Upper lobe of right lung (tissue), 1 donor: ENCODE measurements at regions not wholly inside any gene's neighbourhood (a gene's known extent, or its start where the extent isn't known, plus 50 kb on each side); places are given as distances from the start of the nearest gene placed in this dataset.

ENCODE experiments used
- ATAC-seq: fragments of 200-7000 bp; cut with Tn5 transposase; one replicate; pipeline ENCODE4 v1.9.1; 2020; ENCODE audit warnings: mild to moderate bottlenecking, moderate library complexity
- DNase-seq: peaks from one replicate; pipeline ENCODE4 v3.0.0-alpha.2; 2020
- H3K27ac ChIP-seq: fragments of 200-600 bp; one replicate; pipeline ENCODE4 v1.8.0; 2022
- H3K27me3 ChIP-seq: fragments of 200-600 bp; one replicate; pipeline ENCODE4 v1.8.0; 2022; ENCODE audit warnings: mild to moderate bottlenecking
- H3K36me3 ChIP-seq: fragments of 200-600 bp; one replicate; pipeline ENCODE4 v1.8.0; 2022
- H3K4me1 ChIP-seq: fragments of 200-600 bp; one replicate; pipeline ENCODE4 v1.8.0; 2022
- H3K4me3 ChIP-seq: fragments of 200-600 bp; one replicate; pipeline ENCODE4 v1.8.0; 2022; ENCODE audit warnings: mild to moderate bottlenecking
- H3K9me3 ChIP-seq: fragments of 200-600 bp; one replicate; pipeline ENCODE4 v1.8.0; 2022
- intact Hi-C: fragments of 100-400 bp; cut with DNase I; formaldehyde crosslinking; loops from one replicate; pipeline ENCODE4 v1.11.0; 2022
- TF ChIP-seq, protein P1 (sequence below): fragments of 200-600 bp; IDR thresholded peaks from one replicate; pipeline ENCODE4 v1.8.0; 2022; ENCODE audit warnings: antibody characterized with exemption
- donor health status: DM: no; HTN: yes; CAD: no; lungs with severe emphysema.

DNA sequence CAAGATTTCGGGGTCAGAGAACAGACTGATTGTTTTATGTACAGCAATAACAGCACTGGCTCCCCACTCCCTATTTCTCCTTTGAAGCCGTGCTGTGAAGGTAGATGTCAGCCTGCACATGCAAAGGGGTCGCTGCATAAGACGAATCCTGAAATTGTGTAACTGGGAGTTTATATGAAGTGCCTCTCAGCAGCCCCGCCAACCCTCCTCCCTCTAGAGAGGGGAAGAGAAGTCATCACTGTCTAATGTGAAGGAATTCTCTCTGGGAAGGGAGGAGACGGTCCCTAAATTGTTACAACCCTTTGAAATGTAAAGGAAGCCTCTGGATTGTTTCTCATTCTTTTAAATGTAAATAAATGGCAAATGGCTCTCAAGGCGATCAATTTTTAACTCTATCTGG lies 545.3 kb downstream of the PLA2G4A start:
- no peak for ATAC-seq
- Histone ChIP-seq H3K27ac (no peak overlapping the region), H3K4me3 (no peak overlapping the region), H3K4me1 (no peaks in the 10 kb centered on the region), H3K36me3 (no peaks in the 10 kb centered on the region), H3K9me3 (no peaks in the 10 kb centered on the region), H3K27me3 (no peaks in the 10 kb centered on the region)
- DNase-seq, result no peak
- TF ChIP-seq, protein P1, sequence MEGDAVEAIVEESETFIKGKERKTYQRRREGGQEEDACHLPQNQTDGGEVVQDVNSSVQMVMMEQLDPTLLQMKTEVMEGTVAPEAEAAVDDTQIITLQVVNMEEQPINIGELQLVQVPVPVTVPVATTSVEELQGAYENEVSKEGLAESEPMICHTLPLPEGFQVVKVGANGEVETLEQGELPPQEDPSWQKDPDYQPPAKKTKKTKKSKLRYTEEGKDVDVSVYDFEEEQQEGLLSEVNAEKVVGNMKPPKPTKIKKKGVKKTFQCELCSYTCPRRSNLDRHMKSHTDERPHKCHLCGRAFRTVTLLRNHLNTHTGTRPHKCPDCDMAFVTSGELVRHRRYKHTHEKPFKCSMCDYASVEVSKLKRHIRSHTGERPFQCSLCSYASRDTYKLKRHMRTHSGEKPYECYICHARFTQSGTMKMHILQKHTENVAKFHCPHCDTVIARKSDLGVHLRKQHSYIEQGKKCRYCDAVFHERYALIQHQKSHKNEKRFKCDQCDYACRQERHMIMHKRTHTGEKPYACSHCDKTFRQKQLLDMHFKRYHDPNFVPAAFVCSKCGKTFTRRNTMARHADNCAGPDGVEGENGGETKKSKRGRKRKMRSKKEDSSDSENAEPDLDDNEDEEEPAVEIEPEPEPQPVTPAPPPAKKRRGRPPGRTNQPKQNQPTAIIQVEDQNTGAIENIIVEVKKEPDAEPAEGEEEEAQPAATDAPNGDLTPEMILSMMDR, result no peak
- intact Hi-C loops, result no loop called here

DNA sequence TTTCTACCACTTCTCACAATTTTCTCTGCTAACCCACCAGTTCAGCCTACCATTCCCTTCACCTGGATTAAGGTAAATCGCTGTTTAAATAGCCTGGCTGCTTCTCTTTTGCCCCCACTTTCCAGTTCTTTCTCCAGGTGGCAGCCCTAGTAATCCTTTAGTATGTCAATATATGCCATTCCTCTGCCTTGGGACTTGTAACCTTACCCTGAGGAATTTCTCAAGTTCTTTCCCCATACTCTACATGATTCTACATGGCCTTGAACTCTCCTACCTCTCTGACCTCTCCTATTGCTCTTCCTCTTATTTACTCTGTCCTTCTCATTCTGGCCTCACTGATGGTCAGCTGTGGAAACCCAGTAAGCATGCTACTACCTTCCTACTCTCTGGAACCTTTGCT lies 546.0 kb downstream of the PLA2G4A start:
- Histone ChIP-seq H3K4me3 (no peak overlapping the region), H3K4me1 (no peaks in the 10 kb centered on the region), H3K9me3 (no peaks in the 10 kb centered on the region), H3K27me3 (no peaks in the 10 kb centered on the region), H3K27ac (no peak overlapping the region), H3K36me3 (no peaks in the 10 kb centered on the region)
- DNase-seq (no peak), ATAC-seq (no peak)
- intact Hi-C loops, result no loop called here
- TF ChIP-seq, protein P1, result no peak

DNA sequence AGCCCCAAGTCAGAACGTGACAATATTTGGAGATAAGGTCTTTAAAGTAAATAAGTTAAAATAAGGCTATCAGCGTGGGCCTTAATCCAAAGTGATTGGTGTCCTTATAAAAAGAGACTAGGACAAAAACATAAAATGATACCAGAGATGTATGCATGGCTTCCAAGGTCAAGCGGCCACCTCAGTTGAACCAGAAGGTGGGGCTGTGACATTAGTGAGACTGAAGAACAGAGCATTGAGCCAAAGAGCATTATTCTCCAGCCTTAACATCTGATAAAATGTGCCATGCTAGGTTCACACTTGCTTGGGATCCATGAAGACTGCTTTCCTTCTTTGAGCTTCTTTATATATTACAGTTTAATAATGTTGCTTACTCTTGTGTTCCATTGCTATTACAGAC lies 554.6 kb downstream of the PLA2G4A start:
- ATAC-seq (no peak), DNase-seq (no peak)
- Histone ChIP-seq H3K27ac (no peak overlapping the region), H3K9me3 (no peaks in the 10 kb centered on the region), H3K4me3 (no peak overlapping the region), H3K27me3 (no peaks in the 10 kb centered on the region), H3K4me1 (no peaks in the 10 kb centered on the region), H3K36me3 (no peaks in the 10 kb centered on the region)
- TF ChIP-seq, protein P1, result no peak
- intact Hi-C loops, result no loop called here

DNA sequence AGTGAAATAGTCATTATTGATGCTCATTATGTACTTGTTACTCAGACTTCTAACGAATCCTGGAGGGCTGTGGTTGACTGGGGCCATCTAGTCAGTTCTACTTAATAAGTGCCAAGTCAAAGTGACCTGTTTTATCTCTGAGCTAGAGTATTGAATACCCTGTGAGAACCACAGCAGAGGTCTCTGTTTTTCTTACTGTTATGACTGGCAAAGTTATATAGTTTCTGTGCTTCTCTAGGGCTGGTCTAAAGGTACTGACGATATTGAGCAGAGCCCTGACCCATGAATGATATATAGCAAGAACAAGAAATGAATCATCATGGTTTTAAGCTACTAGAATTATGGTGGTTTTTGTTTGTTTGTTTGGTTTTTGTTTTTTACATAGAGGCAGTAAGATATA lies 555.8 kb downstream of the PLA2G4A start:
- intact Hi-C loops, result no loop called here
- no peak overlapping the region for H3K27ac ChIP-seq
- TF ChIP-seq, protein P1, result no peak
- no peaks in the 10 kb centered on the region for H3K4me1 ChIP-seq
- no peaks in the 10 kb centered on the region for H3K9me3 ChIP-seq
- H3K27me3 ChIP-seq, result no peaks in the 10 kb centered on the region
- no peak for DNase-seq
- ATAC-seq, result no peak
- H3K4me3 ChIP-seq, result no peak overlapping the region
- no peaks in the 10 kb centered on the region for H3K36me3 ChIP-seq

DNA sequence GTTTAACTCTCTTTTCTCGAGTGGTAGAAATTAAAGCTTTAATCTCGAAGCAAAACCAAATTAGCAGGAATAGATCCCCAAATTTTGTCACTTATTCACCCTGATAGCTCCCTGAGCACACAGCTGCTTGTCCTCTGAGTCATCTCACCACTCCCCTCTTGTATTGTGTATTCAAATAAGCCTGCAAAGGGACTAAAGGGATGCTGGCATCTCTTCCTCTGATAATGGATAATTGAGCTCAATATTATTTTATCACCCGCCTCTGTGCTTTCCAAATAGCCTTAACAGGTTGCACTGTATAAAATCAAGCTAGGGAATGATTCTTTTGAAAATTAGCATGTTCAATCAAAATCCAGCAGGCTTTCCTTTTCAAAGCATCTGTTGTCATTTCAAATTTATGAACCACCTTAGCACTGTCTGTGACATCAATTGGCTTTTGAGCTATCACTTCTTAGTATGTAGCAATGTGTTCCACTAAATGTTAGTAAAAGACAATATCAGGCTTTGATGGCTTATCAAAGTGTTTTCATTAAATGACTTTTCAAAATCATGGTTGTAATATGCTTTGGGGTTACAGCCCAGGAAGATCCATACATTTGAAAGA lies 561.6 kb downstream of the PLA2G4A start:
- Histone ChIP-seq H3K27me3 (no peaks in the 10 kb centered on the region), H3K27ac (no peak overlapping the region), H3K36me3 (no peaks in the 10 kb centered on the region), H3K4me1 (no peaks in the 10 kb centered on the region), H3K9me3 (no peaks in the 10 kb centered on the region), H3K4me3 (no peak overlapping the region)
- intact Hi-C loops, result no loop called here
- no peak for ATAC-seq
- DNase-seq, result no peak
- TF ChIP-seq, protein P1, result no peak

DNA sequence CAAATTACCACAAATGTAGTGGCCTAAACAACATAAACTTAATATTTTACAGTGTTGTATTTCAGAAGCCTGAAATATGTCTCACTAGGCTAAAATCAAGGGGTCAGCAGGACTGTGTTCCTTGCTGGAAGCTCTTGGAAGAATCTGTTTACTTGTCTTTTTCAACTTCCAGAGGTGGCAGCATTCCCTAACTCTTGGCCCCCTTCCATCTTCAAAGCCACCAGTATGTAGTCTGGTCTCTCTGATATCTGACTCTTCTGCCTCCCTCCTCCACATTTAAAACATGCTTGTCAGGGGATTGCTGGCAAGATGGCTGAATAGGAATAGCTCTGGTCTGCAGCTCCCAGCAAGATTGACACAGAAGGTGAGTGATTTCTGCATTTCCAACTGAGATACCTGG lies 567.5 kb downstream of the PLA2G4A start:
- H3K4me3 ChIP-seq, result no peak overlapping the region

More for the DNA sequence above, 567.5 kb downstream of the PLA2G4A start:
- Histone ChIP-seq H3K27ac (no peak overlapping the region), H3K27me3 (no peaks in the 10 kb centered on the region), H3K36me3 (no peaks in the 10 kb centered on the region), H3K9me3 (no peaks in the 10 kb centered on the region), H3K4me1 (no peaks in the 10 kb centered on the region)
- intact Hi-C loops, result no loop called here
- TF ChIP-seq, protein P1, result no peak
- no peak for ATAC-seq
- no peak for DNase-seq
